Astrocyte of the spinal cord (primary cell): ENCODE measurements at regions not wholly inside any gene's neighbourhood (a gene's known extent, or its start where the extent isn't known, plus 50 kb on each side); places are given as distances from the start of the nearest gene placed in this dataset.
A peak's percentile ranks its signal among the peaks of the same experiment; 100 is the strongest.
"Not testable (repeated sequence)": the region's sequence is repeated elsewhere in the genome, so short reads cannot be mapped to it uniquely, and the experiment has no call there.

Source experiments
- DNase-seq: peaks from one replicate; pipeline ENCODE4 v3.0.0; 2011; ENCODE audit warnings: low read depth, low spot score
- H3K4me3 ChIP-seq: 2 replicates; pipeline ENCODE4 v1.5.1; 2011; ENCODE audit warnings: low read depth, mild to moderate bottlenecking, low read length, moderate library complexity
- CTCF ChIP-seq: IDR thresholded peaks from 2 replicates; pipeline ENCODE4 v1.5.1; 2012; ENCODE audit warnings: low read depth, mild to moderate bottlenecking, low read length, inconsistent platforms
- in situ Hi-C: cut with HindIII; loops from 2 replicates; pipeline ENCODE4 v1.10.0; 2017; ENCODE audit warnings: low sequenced_read_pairs

GRCh38 chr6:71360556-71361335, 72.1 kb downstream of the OGFRL1 start:
- H3K4me3 ChIP-seq, in situ Hi-C loops, DNase-seq: not testable (repeated sequence)

- DNase-seq = peak; percentile 22
- TF ChIP-seq CTCF = no peak
- H3K4me3 ChIP-seq = no peak overlapping the region
- in situ Hi-C loops = no loop called here
Observed at GRCh38 chr6:71364889-71365542, 76.4 kb downstream of the OGFRL1 start.

GRCh38 chr6:71367756-71368155, 79.1 kb downstream of the OGFRL1 start:
- in situ Hi-C loops = no loop called here
- TF ChIP-seq CTCF = no peak
- no peak overlapping the region for H3K4me3 ChIP-seq
- no peak for DNase-seq

- no peak for DNase-seq
- no peak for TF ChIP-seq CTCF
- in situ Hi-C loops = no loop called here
- H3K4me3 ChIP-seq = no peak overlapping the region
Observed at GRCh38 chr6:71368284-71368683, 79.7 kb downstream of the OGFRL1 start.

- in situ Hi-C loops = no loop called here
- no peak for DNase-seq
- no peak overlapping the region for H3K4me3 ChIP-seq
- no peak for TF ChIP-seq CTCF
Observed at GRCh38 chr6:71371559-71371958, 82.9 kb downstream of the OGFRL1 start.

- H3K4me3 ChIP-seq = no peak overlapping the region
- DNase-seq = no peak
- no peak for TF ChIP-seq CTCF
- in situ Hi-C loops = no loop called here
Observed at GRCh38 chr6:71373943-71374342, 85.3 kb downstream of the OGFRL1 start.

- TF ChIP-seq CTCF = no peak
- in situ Hi-C loops = no loop called here
Observed at GRCh38 chr6:71375676-71376075, 87.1 kb downstream of the OGFRL1 start.

More at GRCh38 chr6:71375676-71376075, 87.1 kb downstream of the OGFRL1 start:
- DNase-seq = no peak
- H3K4me3 ChIP-seq = no peak overlapping the region
